IMR-90 (cell line): ENCODE measurements at regions not wholly inside any gene's neighbourhood (a gene's known extent, or its start where the extent isn't known, plus 50 kb on each side); places are given as distances from the start of the nearest gene placed in this dataset.

ENCODE experiments used
- BHLHE40 ChIP-seq: fragments of 150-350 bp; IDR thresholded peaks from 2 replicates; pipeline ENCODE4 v1.6.1; 2016; ENCODE audit warnings: mild to moderate bottlenecking, low read depth, low read length
- CHD1 ChIP-seq: IDR thresholded peaks from 2 replicates; pipeline ENCODE4 v1.6.1; 2012; ENCODE audit warnings: low read depth, low read length, improper control_type of control experiment
- CTCF ChIP-seq: conservative IDR thresholded peaks from 2 replicates; pipeline ENCODE4 v1.5.1; 2012; ENCODE audit warnings: mild to moderate bottlenecking, low read depth, low read length, improper control_type of control experiment
- MAZ ChIP-seq: IDR thresholded peaks from 2 replicates; pipeline ENCODE4 v1.6.1; 2012; ENCODE audit warnings: low read depth, mild to moderate bottlenecking, low read length, improper control_type of control experiment, moderate library complexity, borderline replicate concordance
- POLR2A ChIP-seq: IDR thresholded peaks from 2 replicates; pipeline ENCODE4 v1.6.1; 2012; ENCODE audit warnings: mild to moderate bottlenecking, low read depth, low read length
- RAD21 ChIP-seq: IDR thresholded peaks from 2 replicates; pipeline ENCODE4 v1.6.1; 2012; ENCODE audit warnings: low read length, improper control_type of control experiment
- SMC3 ChIP-seq: fragments of 150-350 bp; IDR thresholded peaks from 2 replicates; pipeline ENCODE4 v1.6.1; 2016; ENCODE audit warnings: low read depth, mild to moderate bottlenecking, antibody characterized with exemption, low read length, moderate library complexity
- TF ChIP-seq, protein P1 (sequence below): fragments of 150-350 bp; IDR thresholded peaks from 2 replicates; pipeline ENCODE4 v1.6.1; 2016; ENCODE audit warnings: low read depth, mild to moderate bottlenecking, low read length, moderate library complexity, borderline replicate concordance
- TF ChIP-seq, protein P2 (sequence below): fragments of 150-350 bp; IDR thresholded peaks from 2 replicates; pipeline ENCODE4 v1.6.1; 2017; ENCODE audit warnings: mild to moderate bottlenecking, antibody characterized with exemption, low read length, low read depth

DNA sequence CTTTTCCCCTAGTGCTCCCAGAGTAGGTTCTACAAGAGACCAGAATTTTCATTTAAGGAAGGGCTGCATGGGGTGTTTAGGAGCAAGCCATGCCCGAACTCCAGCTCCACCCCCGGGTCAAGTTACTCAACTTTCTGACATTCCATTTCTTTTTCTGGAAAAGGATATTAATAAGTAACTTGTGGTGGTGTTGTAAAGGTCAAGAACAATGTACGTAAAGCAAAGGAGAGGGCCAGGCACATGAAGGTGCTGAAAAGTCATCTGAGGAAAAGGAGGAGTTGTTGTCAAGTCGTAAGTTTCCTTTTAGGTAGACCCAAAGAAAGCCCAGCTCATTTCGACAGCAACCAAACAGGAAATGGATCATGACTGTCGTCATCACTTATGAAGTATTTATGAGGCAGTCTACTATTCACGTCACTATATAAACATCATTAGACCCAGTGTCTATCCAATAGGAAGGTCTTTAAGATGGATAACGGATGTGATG is 319.6 kb upstream of the IL12A start:
- TF ChIP-seq CTCF (no peak), SMC3 (no peak), MAZ (no peak), POLR2A (no peak), BHLHE40 (no peak), CHD1 (no peak), RAD21 (no peak)
- TF ChIP-seq, protein P1, sequence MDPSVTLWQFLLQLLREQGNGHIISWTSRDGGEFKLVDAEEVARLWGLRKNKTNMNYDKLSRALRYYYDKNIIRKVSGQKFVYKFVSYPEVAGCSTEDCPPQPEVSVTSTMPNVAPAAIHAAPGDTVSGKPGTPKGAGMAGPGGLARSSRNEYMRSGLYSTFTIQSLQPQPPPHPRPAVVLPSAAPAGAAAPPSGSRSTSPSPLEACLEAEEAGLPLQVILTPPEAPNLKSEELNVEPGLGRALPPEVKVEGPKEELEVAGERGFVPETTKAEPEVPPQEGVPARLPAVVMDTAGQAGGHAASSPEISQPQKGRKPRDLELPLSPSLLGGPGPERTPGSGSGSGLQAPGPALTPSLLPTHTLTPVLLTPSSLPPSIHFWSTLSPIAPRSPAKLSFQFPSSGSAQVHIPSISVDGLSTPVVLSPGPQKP, result no peak
- TF ChIP-seq, protein P2, sequence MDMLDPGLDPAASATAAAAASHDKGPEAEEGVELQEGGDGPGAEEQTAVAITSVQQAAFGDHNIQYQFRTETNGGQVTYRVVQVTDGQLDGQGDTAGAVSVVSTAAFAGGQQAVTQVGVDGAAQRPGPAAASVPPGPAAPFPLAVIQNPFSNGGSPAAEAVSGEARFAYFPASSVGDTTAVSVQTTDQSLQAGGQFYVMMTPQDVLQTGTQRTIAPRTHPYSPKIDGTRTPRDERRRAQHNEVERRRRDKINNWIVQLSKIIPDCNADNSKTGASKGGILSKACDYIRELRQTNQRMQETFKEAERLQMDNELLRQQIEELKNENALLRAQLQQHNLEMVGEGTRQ, result no peak
